ENCODE measurements at regions not wholly inside any gene's neighbourhood (a gene's known extent, or its start where the extent isn't known, plus 50 kb on each side); places are given as distances from the start of the nearest gene placed in this dataset.

GRCh38 chr5:58016358-58016757 lies 443.5 kb downstream of the PLK2 start:
- no peaks in the 10 kb centered on the region for H3K36me3 ChIP-seq
- H3F3A ChIP-seq (ENCODE audit: low read depth) = no peaks in the 10 kb centered on the region
- Mint-ChIP-seq H3K27me3 (ENCODE audit: insufficient read depth, low read depth) (peaks cover 3% of the 10 kb centered on the region), H3K9me3 (no peaks in the 10 kb centered on the region), H3K36me3 (peaks cover 2% of the 10 kb centered on the region), H3K4me1 (peaks cover 52% of the 10 kb centered on the region), H3K4me3 (no peak overlapping the region), H3K27ac (peak overlapping the region; percentile 92)
- H3K27ac ChIP-seq = no peak overlapping the region
- no peak overlapping the region for H2AFZ ChIP-seq (replicated peaks)
- H3K4me3 ChIP-seq = no peak overlapping the region
- TF ChIP-seq EZH2 (IDR thresholded peaks at IDR 0.05) (no peak), EZH2phosphoT487 (IDR thresholded peaks at IDR 0.05) (no peak)
- TF ChIP-seq, protein P1, sequence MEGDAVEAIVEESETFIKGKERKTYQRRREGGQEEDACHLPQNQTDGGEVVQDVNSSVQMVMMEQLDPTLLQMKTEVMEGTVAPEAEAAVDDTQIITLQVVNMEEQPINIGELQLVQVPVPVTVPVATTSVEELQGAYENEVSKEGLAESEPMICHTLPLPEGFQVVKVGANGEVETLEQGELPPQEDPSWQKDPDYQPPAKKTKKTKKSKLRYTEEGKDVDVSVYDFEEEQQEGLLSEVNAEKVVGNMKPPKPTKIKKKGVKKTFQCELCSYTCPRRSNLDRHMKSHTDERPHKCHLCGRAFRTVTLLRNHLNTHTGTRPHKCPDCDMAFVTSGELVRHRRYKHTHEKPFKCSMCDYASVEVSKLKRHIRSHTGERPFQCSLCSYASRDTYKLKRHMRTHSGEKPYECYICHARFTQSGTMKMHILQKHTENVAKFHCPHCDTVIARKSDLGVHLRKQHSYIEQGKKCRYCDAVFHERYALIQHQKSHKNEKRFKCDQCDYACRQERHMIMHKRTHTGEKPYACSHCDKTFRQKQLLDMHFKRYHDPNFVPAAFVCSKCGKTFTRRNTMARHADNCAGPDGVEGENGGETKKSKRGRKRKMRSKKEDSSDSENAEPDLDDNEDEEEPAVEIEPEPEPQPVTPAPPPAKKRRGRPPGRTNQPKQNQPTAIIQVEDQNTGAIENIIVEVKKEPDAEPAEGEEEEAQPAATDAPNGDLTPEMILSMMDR (IDR thresholded peaks at IDR 0.05) = no peak
- H3K4me2 ChIP-seq = peak overlapping the region; percentile 37
- peaks cover 20% of the 10 kb centered on the region for H3K4me1 ChIP-seq
- H3K27me3 ChIP-seq = no peaks in the 10 kb centered on the region
- peak; percentile 20 for DNase-seq (ENCODE audit: low spot score)
- no peaks in the 10 kb centered on the region for H4K20me1 ChIP-seq (ENCODE audit: low read depth)
- H3K9me3 ChIP-seq (ENCODE audit: low read depth) = no peaks in the 10 kb centered on the region
- H3K79me2 ChIP-seq (ENCODE audit: low read depth) = no peaks in the 10 kb centered on the region
- no peak overlapping the region for H3K9ac ChIP-seq

DNA sequence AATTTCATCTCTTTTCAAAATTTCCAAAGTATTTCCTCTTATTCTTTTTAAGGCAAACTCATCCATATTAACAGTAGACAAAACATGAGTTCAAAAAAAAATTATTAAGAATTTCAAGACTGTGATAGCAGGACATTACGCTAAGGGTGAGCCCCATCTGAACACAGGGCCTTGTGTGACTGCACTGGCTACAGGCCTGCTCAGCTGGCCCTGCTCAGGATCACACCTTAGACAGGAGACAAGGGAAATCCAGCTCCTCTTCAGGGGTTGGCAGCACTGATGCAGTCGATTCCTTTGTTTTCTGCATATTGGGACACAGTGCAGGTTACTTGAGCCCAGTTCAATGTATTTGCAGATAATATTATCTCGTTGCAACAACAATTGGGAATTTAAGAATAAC lies 444.7 kb downstream of the PLK2 start:
- Mint-ChIP-seq H3K9me3 (no peaks in the 10 kb centered on the region), H3K27me3 (ENCODE audit: insufficient read depth, low read depth) (peaks cover 3% of the 10 kb centered on the region), H3K4me1 (peaks cover 57% of the 10 kb centered on the region), H3K36me3 (peaks cover 2% of the 10 kb centered on the region), H3K4me3 (no peak overlapping the region), H3K27ac (peak overlapping the region; percentile 55)
- Histone ChIP-seq H3K36me3 (no peaks in the 10 kb centered on the region), H3K79me2 (ENCODE audit: low read depth) (no peaks in the 10 kb centered on the region), H2AFZ (replicated peaks) (no peak overlapping the region), H3K4me1 (peaks cover 20% of the 10 kb centered on the region), H3K27me3 (no peaks in the 10 kb centered on the region), H3K27ac (no peak overlapping the region), H3K4me3 (no peak overlapping the region), H3K9ac (no peak overlapping the region), H3K9me3 (ENCODE audit: low read depth) (no peaks in the 10 kb centered on the region), H4K20me1 (ENCODE audit: low read depth) (no peaks in the 10 kb centered on the region), H3F3A (ENCODE audit: low read depth) (no peaks in the 10 kb centered on the region), H3K4me2 (no peak overlapping the region)
- no peak for TF ChIP-seq EZH2phosphoT487 (IDR thresholded peaks at IDR 0.05)
- TF ChIP-seq, protein P1 (IDR thresholded peaks at IDR 0.05) = no peak
- no peak for TF ChIP-seq EZH2 (IDR thresholded peaks at IDR 0.05)
- DNase-seq (ENCODE audit: low spot score) = no peak

GRCh38 chr5:58013542-58014258 lies 446.2 kb downstream of the PLK2 start:
- Mint-ChIP-seq H3K9me3 (no peaks in the 10 kb centered on the region), H3K27ac (no peak overlapping the region), H3K36me3 (no peaks in the 10 kb centered on the region), H3K4me1 (peaks cover 53% of the 10 kb centered on the region), H3K27me3 (ENCODE audit: insufficient read depth, low read depth) (peaks cover 3% of the 10 kb centered on the region), H3K4me3 (no peak overlapping the region)
- H3K9ac ChIP-seq = no peak overlapping the region
- no peak overlapping the region for H2AFZ ChIP-seq (replicated peaks)
- H3K79me2 ChIP-seq (ENCODE audit: low read depth) = no peaks in the 10 kb centered on the region
- H3K27me3 ChIP-seq = no peaks in the 10 kb centered on the region
- TF ChIP-seq EZH2phosphoT487 (IDR thresholded peaks at IDR 0.05) (no peak), EZH2 (IDR thresholded peaks at IDR 0.05) (no peak)
- TF ChIP-seq, protein P1 (IDR thresholded peaks at IDR 0.05) = no peak
- peaks cover 20% of the 10 kb centered on the region for H3K4me1 ChIP-seq
- H3K36me3 ChIP-seq = no peaks in the 10 kb centered on the region
- no peaks in the 10 kb centered on the region for H3K9me3 ChIP-seq (ENCODE audit: low read depth)
- H3F3A ChIP-seq (ENCODE audit: low read depth) = no peaks in the 10 kb centered on the region
- no peak overlapping the region for H3K4me2 ChIP-seq
- H4K20me1 ChIP-seq (ENCODE audit: low read depth) = no peaks in the 10 kb centered on the region
- no peak for DNase-seq (ENCODE audit: low spot score)
- H3K27ac ChIP-seq = no peak overlapping the region
- H3K4me3 ChIP-seq = no peak overlapping the region
